ENCODE measurements at regions not wholly inside any gene's neighbourhood (a gene's known extent, or its start where the extent isn't known, plus 50 kb on each side); places are given as distances from the start of the nearest gene placed in this dataset.

- TF ChIP-seq KDM1A (IDR thresholded peaks at IDR 0.05; ENCODE audit: borderline replicate concordance, low read length) (no peak), CEBPB (IDR thresholded peaks at IDR 0.05; ENCODE audit: low read depth, low read length) (no peak), MAX (IDR thresholded peaks at IDR 0.05) (no peak), SUZ12 (IDR thresholded peaks at IDR 0.05; ENCODE audit: low read length) (no peak)
Measured at GRCh38 chr5:3351581-3352442, 243.8 kb upstream of the IRX1 start (continued).
